Right lobe of liver (tissue), 4 donors: ENCODE measurements at regions not wholly inside any gene's neighbourhood (a gene's known extent, or its start where the extent isn't known, plus 50 kb on each side); places are given as distances from the start of the nearest gene placed in this dataset.

Experiments
- POLR2A ChIP-seq: fragments of 450-650 bp; IDR thresholded peaks from one replicate; pipeline ENCODE4 v1.6.1; 2017; ENCODE audit warnings: antibody characterized with exemption, mild to moderate bottlenecking
- TF ChIP-seq, protein P1 (sequence below), 4 donors: fragments of 200-600 bp in 3 of 4; fragments of 450-650 bp in 1 of 4; IDR thresholded peaks; one replicate each; pipeline versions ENCODE4 v1.5.1 to v1.8.0; 2016 to 2022; ENCODE audit warnings: antibody characterized with exemption in 4 of 4, mild to moderate bottlenecking in 2 of 4
- donor health status: DM: no; HTN: no; CAD: no.
- donor health status: DM: no; HTN: no; CAD: no.
- donor health status: DM: no; HTN: yes; CAD: no.

DNA sequence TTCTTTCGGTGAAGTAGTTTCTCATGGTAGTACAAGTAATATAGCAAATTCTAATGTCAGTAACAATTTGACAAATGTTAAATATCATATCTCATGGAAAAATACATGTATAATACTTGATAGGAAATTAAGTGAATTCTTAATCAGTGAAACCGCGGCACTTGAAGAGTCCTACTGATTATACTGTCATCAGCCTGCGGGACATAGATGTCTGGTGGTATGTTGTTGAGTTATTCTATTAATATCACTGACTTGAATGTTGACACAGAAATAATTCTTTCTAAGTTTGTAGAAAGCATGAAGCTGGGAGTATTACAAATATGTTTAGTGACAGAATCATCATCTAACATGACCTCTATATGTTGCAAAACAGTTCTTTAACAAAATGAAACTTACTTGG, 479.8 kb upstream of the IMPG1 start:
- TF ChIP-seq, protein P1, sequence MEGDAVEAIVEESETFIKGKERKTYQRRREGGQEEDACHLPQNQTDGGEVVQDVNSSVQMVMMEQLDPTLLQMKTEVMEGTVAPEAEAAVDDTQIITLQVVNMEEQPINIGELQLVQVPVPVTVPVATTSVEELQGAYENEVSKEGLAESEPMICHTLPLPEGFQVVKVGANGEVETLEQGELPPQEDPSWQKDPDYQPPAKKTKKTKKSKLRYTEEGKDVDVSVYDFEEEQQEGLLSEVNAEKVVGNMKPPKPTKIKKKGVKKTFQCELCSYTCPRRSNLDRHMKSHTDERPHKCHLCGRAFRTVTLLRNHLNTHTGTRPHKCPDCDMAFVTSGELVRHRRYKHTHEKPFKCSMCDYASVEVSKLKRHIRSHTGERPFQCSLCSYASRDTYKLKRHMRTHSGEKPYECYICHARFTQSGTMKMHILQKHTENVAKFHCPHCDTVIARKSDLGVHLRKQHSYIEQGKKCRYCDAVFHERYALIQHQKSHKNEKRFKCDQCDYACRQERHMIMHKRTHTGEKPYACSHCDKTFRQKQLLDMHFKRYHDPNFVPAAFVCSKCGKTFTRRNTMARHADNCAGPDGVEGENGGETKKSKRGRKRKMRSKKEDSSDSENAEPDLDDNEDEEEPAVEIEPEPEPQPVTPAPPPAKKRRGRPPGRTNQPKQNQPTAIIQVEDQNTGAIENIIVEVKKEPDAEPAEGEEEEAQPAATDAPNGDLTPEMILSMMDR (IDR thresholded peaks at IDR 0.05): no peak
- no peak for TF ChIP-seq POLR2A
